ENCODE measurements at regions not wholly inside any gene's neighbourhood (a gene's known extent, or its start where the extent isn't known, plus 50 kb on each side); places are given as distances from the start of the nearest gene placed in this dataset.

- no peak for DNase-seq
These were observed 265.9 kb upstream of the NR4A3 start for GRCh38 chr9:99555792-99556191.

- DNase-seq: no peak
These were observed 264.7 kb upstream of the NR4A3 start for GRCh38 chr9:99556998-99557397.

GRCh38 chr9:99557816-99558215 is 263.9 kb upstream of the NR4A3 start:
- DNase-seq: no peak

GRCh38 chr9:99559776-99560175 is 261.9 kb upstream of the NR4A3 start:
- DNase-seq: no peak

- no peak for DNase-seq
These were observed 261.1 kb upstream of the NR4A3 start for GRCh38 chr9:99560561-99560960.

- DNase-seq: no peak
These were observed 260.2 kb upstream of the NR4A3 start for GRCh38 chr9:99561509-99561917.

- no peak for DNase-seq
These were observed 259.6 kb upstream of the NR4A3 start for GRCh38 chr9:99561961-99562565.

GRCh38 chr9:99563364-99563763 is 258.3 kb upstream of the NR4A3 start:
- no peak for DNase-seq

- DNase-seq: no peak
These were observed 256.5 kb upstream of the NR4A3 start for GRCh38 chr9:99565203-99565602.

GRCh38 chr9:99567436-99567835 is 254.2 kb upstream of the NR4A3 start:
- DNase-seq: no peak

GRCh38 chr9:99569840-99570239 is 251.8 kb upstream of the NR4A3 start:
- DNase-seq: no peak

GRCh38 chr9:99572567-99572966 is 249.1 kb upstream of the NR4A3 start:
- no peak for DNase-seq

- no peak for DNase-seq
These were observed 248.6 kb upstream of the NR4A3 start for GRCh38 chr9:99573085-99573484.

- no peak for DNase-seq
These were observed 247.8 kb upstream of the NR4A3 start for GRCh38 chr9:99573886-99574285.

- DNase-seq: no peak
These were observed 245.7 kb upstream of the NR4A3 start for GRCh38 chr9:99576002-99576401.

- DNase-seq: no peak
These were observed 244.8 kb upstream of the NR4A3 start for GRCh38 chr9:99576876-99577275.

GRCh38 chr9:99577351-99577750 is 244.3 kb upstream of the NR4A3 start:
- no peak for DNase-seq

GRCh38 chr9:99578666-99579065 is 243.0 kb upstream of the NR4A3 start:
- no peak for DNase-seq

- no peak for DNase-seq
These were observed 241.7 kb upstream of the NR4A3 start for GRCh38 chr9:99579964-99580363.

GRCh38 chr9:99582814-99583213 is 238.9 kb upstream of the NR4A3 start:
- DNase-seq: no peak

GRCh38 chr9:99588299-99588698 is 233.4 kb upstream of the NR4A3 start:
- DNase-seq: no peak

- no peak for DNase-seq
These were observed 232.9 kb upstream of the NR4A3 start for GRCh38 chr9:99588747-99589146.

GRCh38 chr9:99590410-99590809 is 231.3 kb upstream of the NR4A3 start:
- no peak for DNase-seq

GRCh38 chr9:99590840-99591239 is 230.8 kb upstream of the NR4A3 start:
- DNase-seq: no peak

- no peak for DNase-seq
These were observed 229.9 kb upstream of the NR4A3 start for GRCh38 chr9:99591770-99592169.
